ENCODE measurements at regions not wholly inside any gene's neighbourhood (a gene's known extent, or its start where the extent isn't known, plus 50 kb on each side); places are given as distances from the start of the nearest gene placed in this dataset.

DNA sequence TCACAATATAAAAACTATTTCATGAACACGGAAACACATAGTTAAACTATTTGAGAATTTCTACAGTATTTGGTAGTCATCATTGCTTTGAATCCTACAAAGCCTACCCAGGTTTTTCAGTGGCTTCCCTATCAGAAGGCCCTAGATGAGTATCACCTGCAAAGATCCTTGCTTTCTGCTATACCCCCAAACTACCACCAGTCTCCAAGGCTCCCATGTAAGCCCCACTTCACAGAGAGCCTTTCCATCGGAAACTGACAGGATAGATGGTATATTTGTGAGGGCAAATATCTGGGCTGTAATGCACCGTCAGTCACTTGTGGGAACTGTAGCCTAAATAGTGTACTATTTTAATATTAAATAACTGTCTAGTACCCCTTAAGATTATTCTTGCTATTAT lies 674.3 kb downstream of the BRINP3 start:
- TF ChIP-seq POLR2AphosphoS5 (IDR thresholded peaks at IDR 0.05; ENCODE audit: low read depth, low read length) (no peak), TAF1 (IDR thresholded peaks at IDR 0.05; ENCODE audit: borderline replicate concordance, low read depth, low read length) (no peak)

All from GM12892 (cell line).